Liver (tissue), 8 donors: ENCODE measurements at regions not wholly inside any gene's neighbourhood (a gene's known extent, or its start where the extent isn't known, plus 50 kb on each side); places are given as distances from the start of the nearest gene placed in this dataset.

Experiments
- DNase-seq: peaks from one replicate; pipeline ENCODE4 v3.0.0-alpha.2; 2017; ENCODE audit warnings: low spot score
- H3K27ac ChIP-seq, 2 donors: one replicate each; pipeline ENCODE4 v1.7.0; 2013; ENCODE audit warnings: inconsistent platforms in 2 of 2, low read length in 2 of 2, control low read depth in 1 of 2, low read depth in 1 of 2, mild to moderate bottlenecking in 1 of 2
- H3K27me3 ChIP-seq, 4 donors: one replicate each; pipeline versions ENCODE4 v1.6.1 to v1.7.0; 2013; ENCODE audit warnings: low read length in 3 of 4, inconsistent platforms in 1 of 4, mild to moderate bottlenecking in 1 of 4, moderate library complexity in 1 of 4; ENCODE audit not compliant: control insufficient read depth in 4 of 4, insufficient read depth in 4 of 4
- H3K36me3 ChIP-seq, 4 donors: one replicate each; pipeline versions ENCODE4 v1.6.1 to v1.7.0; 2013; ENCODE audit warnings: low read length in 3 of 4, mild to moderate bottlenecking in 3 of 4, low read depth in 1 of 4, moderate library complexity in 1 of 4; ENCODE audit not compliant: control insufficient read depth in 4 of 4, insufficient read depth in 3 of 4
- H3K4me1 ChIP-seq, 4 donors: one replicate each; pipeline versions ENCODE4 v1.6.1 to v1.7.0; 2013; ENCODE audit warnings: low read length in 3 of 4, mild to moderate bottlenecking in 3 of 4, moderate library complexity in 1 of 4; ENCODE audit not compliant: control insufficient read depth in 4 of 4, insufficient read depth in 4 of 4
- H3K4me3 ChIP-seq, 3 donors: one replicate each; pipeline versions ENCODE4 v1.6.1 to v1.7.0; 2013; ENCODE audit warnings: low read length in 3 of 3, control low read depth in 1 of 3, low read depth in 1 of 3, mild to moderate bottlenecking in 1 of 3
- H3K9ac ChIP-seq, 2 donors: one replicate each; pipeline ENCODE4 v1.7.0; 2013; ENCODE audit warnings: low read length in 2 of 2, mild to moderate bottlenecking in 2 of 2, moderate library complexity in 2 of 2, control low read depth in 1 of 2, low read depth in 1 of 2
- H3K9me3 ChIP-seq, 4 donors: one replicate each; pipeline versions ENCODE4 v1.6.1 to v1.7.0; 2013; ENCODE audit warnings: low read length in 3 of 4; ENCODE audit not compliant: control insufficient read depth in 4 of 4
- ATF3 ChIP-seq: IDR thresholded peaks from 2 replicates; pipeline ENCODE4 v1.6.1; 2016; ENCODE audit warnings: antibody characterized with exemption
- CTCF ChIP-seq: fragments of 150-350 bp; IDR thresholded peaks from 2 replicates; pipeline ENCODE4 v1.5.1; 2017; ENCODE audit warnings: improper control_type of control experiment, low read depth, low read length; ENCODE audit not compliant: missing input control
- EGR1 ChIP-seq, 2 donors: IDR thresholded peaks; 2 replicates each; pipeline ENCODE4 v1.6.1; 2016 to 2018; ENCODE audit warnings: antibody characterized with exemption in 2 of 2, low read depth in 2 of 2
- FOXA1 ChIP-seq: IDR thresholded peaks from 2 replicates; pipeline ENCODE4 v1.6.1; 2016; ENCODE audit warnings: antibody characterized with exemption
- FOXA2 ChIP-seq: IDR thresholded peaks from 2 replicates; pipeline ENCODE4 v1.6.1; 2016; ENCODE audit warnings: antibody characterized with exemption
- GABPA ChIP-seq, 2 donors: IDR thresholded peaks in 1 of 2; conservative IDR thresholded peaks in 1 of 2; 2 replicates each; pipeline ENCODE4 v1.6.1; 2016; ENCODE audit warnings: antibody characterized with exemption in 2 of 2, mild to moderate bottlenecking in 1 of 2, moderate library complexity in 1 of 2
- HNF4A ChIP-seq, 2 donors: conservative IDR thresholded peaks; 2 replicates each; pipeline ENCODE4 v1.6.1; 2016; ENCODE audit warnings: antibody characterized with exemption in 2 of 2, mild to moderate bottlenecking in 2 of 2
- HNF4G ChIP-seq: IDR thresholded peaks from 2 replicates; pipeline ENCODE4 v1.6.1; 2016; ENCODE audit warnings: antibody characterized with exemption
- JUND ChIP-seq, 2 donors: IDR thresholded peaks; 2 replicates each; pipeline ENCODE4 v1.6.1; 2016; ENCODE audit warnings: antibody characterized with exemption in 2 of 2
- MAX ChIP-seq: IDR thresholded peaks from 2 replicates; pipeline ENCODE4 v1.6.1; 2016; ENCODE audit warnings: antibody characterized with exemption
- NR2F2 ChIP-seq: IDR thresholded peaks from 2 replicates; pipeline ENCODE4 v1.6.1; 2016; ENCODE audit warnings: antibody characterized with exemption
- RAD21 ChIP-seq, 2 donors: IDR thresholded peaks; 2 replicates each; pipeline ENCODE4 v1.6.1; 2016; ENCODE audit warnings: antibody characterized with exemption in 2 of 2, mild to moderate bottlenecking in 2 of 2
- REST ChIP-seq: IDR thresholded peaks from 2 replicates; pipeline ENCODE4 v1.6.1; 2016; ENCODE audit warnings: antibody characterized with exemption, mild to moderate bottlenecking
- RXRA ChIP-seq, 2 donors: IDR thresholded peaks; 2 replicates each; pipeline ENCODE4 v1.6.1; 2017 to 2018; ENCODE audit warnings: antibody characterized with exemption in 2 of 2, mild to moderate bottlenecking in 1 of 2
- SP1 ChIP-seq: IDR thresholded peaks from 2 replicates; pipeline ENCODE4 v1.6.1; 2018; ENCODE audit warnings: antibody characterized with exemption, mild to moderate bottlenecking
- TAF1 ChIP-seq: conservative IDR thresholded peaks from 2 replicates; pipeline ENCODE4 v1.6.1; 2016; ENCODE audit warnings: antibody characterized with exemption, mild to moderate bottlenecking
- YY1 ChIP-seq: IDR thresholded peaks from 2 replicates; pipeline ENCODE4 v1.6.1; 2016; ENCODE audit warnings: antibody characterized with exemption, mild to moderate bottlenecking
- WGBS: extraction: QIAGEN DNeasy Blood & Tissue Kit; methylation state at CpG from one replicate; pipeline ENCODE4 v1.1.7; 2013; 5-methylcytosine and 5-hydroxymethylcytosine counted together
- TF ChIP-seq, protein P1 (sequence below): IDR thresholded peaks from 2 replicates; pipeline ENCODE4 v1.6.1; 2016; ENCODE audit warnings: antibody characterized with exemption
- donor health status: healthy.
- donor health status: healthy.
- donor health status: healthy.
- donor health status: healthy.
- donor health status: healthy.

GRCh38 chr11:134905517-134905916, 493.5 kb upstream of the B3GAT1 start:
- Histone ChIP-seq H3K4me1 (no peaks in the 10 kb centered on the region), H3K36me3 (no peaks in the 10 kb centered on the region), H3K27me3 (no peaks in the 10 kb centered on the region), H3K27ac (no peak overlapping the region), H3K4me3 (no peak overlapping the region), H3K9me3 (no peaks in the 10 kb centered on the region), H3K9ac (no peak overlapping the region)
- no peak for DNase-seq
- TF ChIP-seq GABPA (IDR thresholded peaks at IDR 0.05 in 1 of 2, conservative IDR thresholded peaks at IDR 0.05 in 1 of 2) (no peak), CTCF (no peak), NR2F2 (no peak), FOXA1 (no peak), ATF3 (no peak), TAF1 (no peak), REST (no peak), HNF4A (conservative IDR thresholded peaks at IDR 0.05) (no peak)
- TF ChIP-seq, protein P1, sequence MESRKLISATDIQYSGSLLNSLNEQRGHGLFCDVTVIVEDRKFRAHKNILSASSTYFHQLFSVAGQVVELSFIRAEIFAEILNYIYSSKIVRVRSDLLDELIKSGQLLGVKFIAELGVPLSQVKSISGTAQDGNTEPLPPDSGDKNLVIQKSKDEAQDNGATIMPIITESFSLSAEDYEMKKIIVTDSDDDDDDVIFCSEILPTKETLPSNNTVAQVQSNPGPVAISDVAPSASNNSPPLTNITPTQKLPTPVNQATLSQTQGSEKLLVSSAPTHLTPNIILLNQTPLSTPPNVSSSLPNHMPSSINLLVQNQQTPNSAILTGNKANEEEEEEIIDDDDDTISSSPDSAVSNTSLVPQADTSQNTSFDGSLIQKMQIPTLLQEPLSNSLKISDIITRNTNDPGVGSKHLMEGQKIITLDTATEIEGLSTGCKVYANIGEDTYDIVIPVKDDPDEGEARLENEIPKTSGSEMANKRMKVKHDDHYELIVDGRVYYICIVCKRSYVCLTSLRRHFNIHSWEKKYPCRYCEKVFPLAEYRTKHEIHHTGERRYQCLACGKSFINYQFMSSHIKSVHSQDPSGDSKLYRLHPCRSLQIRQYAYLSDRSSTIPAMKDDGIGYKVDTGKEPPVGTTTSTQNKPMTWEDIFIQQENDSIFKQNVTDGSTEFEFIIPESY, result no peak
- 73% methylated on average over 2 of the region's 2 CpGs for WGBS

GRCh38 chr11:134904103-134904790, 492.2 kb upstream of the B3GAT1 start:
- H3K27ac ChIP-seq, result no peak overlapping the region
- 83% methylated on average over 8 of the region's 8 CpGs for WGBS
- H3K36me3 ChIP-seq, result no peaks in the 10 kb centered on the region
- H3K9ac ChIP-seq, result no peak overlapping the region
- H3K4me3 ChIP-seq, result no peak overlapping the region
- H3K4me1 ChIP-seq, result no peaks in the 10 kb centered on the region
- DNase-seq, result no peak
- H3K9me3 ChIP-seq, result no peaks in the 10 kb centered on the region
- H3K27me3 ChIP-seq, result no peaks in the 10 kb centered on the region
- TF ChIP-seq TAF1 (no peak), RXRA (IDR thresholded peaks at IDR 0.05) (no peak), EGR1 (IDR thresholded peaks at IDR 0.05; ENCODE audit: low read depth in 2 of 2) (no peak), HNF4G (no peak), MAX (no peak), RAD21 (IDR thresholded peaks at IDR 0.05) (no peak), FOXA1 (no peak), JUND (IDR thresholded peaks at IDR 0.05) (no peak), CTCF (no peak), FOXA2 (no peak), YY1 (no peak), GABPA (IDR thresholded peaks at IDR 0.05 in 1 of 2, conservative IDR thresholded peaks at IDR 0.05 in 1 of 2) (no peak), SP1 (no peak), HNF4A (conservative IDR thresholded peaks at IDR 0.05) (no peak), ATF3 (no peak)
- TF ChIP-seq, protein P1, result no peak
